ENCODE measurements at regions not wholly inside any gene's neighbourhood (a gene's known extent, or its start where the extent isn't known, plus 50 kb on each side); places are given as distances from the start of the nearest gene placed in this dataset.

DNA sequence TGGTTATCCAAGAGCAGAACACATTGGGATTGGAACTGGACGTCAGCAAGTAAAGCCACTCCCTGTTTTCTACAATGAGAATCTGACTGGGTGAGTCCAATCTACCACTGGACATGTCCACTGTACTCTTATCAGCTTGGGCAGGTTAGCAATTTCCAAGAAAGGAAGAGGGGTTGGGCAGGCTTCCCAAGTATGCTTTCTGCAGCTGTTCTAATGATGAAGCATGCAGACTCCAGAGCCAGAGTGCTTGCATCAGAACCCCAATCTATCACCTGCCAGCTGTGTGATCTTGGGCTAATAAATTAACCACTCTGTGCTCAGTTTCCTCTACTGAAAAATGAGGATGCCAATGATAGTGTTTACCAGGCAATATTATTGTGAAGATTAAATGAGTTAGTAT, 92.0 kb downstream of the EMP1 start:
- no peaks in the 10 kb centered on the region for H3K36me3 ChIP-seq (replicated peaks)
- no peak for DNase-seq
- in situ Hi-C loops (cut with HindIII; ENCODE audit: low pct_ligation_motif_present, low sequenced_read_pairs) = no loop called here
- no peak overlapping the region for H3K27ac ChIP-seq
- TF ChIP-seq, protein P1, sequence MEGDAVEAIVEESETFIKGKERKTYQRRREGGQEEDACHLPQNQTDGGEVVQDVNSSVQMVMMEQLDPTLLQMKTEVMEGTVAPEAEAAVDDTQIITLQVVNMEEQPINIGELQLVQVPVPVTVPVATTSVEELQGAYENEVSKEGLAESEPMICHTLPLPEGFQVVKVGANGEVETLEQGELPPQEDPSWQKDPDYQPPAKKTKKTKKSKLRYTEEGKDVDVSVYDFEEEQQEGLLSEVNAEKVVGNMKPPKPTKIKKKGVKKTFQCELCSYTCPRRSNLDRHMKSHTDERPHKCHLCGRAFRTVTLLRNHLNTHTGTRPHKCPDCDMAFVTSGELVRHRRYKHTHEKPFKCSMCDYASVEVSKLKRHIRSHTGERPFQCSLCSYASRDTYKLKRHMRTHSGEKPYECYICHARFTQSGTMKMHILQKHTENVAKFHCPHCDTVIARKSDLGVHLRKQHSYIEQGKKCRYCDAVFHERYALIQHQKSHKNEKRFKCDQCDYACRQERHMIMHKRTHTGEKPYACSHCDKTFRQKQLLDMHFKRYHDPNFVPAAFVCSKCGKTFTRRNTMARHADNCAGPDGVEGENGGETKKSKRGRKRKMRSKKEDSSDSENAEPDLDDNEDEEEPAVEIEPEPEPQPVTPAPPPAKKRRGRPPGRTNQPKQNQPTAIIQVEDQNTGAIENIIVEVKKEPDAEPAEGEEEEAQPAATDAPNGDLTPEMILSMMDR (IDR thresholded peaks at IDR 0.05; ENCODE audit: low read depth, low read length, missing control alignments) = no peak
- no peak overlapping the region for H3K4me3 ChIP-seq (ENCODE audit: low read depth, low read length)
- no peaks in the 10 kb centered on the region for H3K27me3 ChIP-seq (replicated peaks)

DNA sequence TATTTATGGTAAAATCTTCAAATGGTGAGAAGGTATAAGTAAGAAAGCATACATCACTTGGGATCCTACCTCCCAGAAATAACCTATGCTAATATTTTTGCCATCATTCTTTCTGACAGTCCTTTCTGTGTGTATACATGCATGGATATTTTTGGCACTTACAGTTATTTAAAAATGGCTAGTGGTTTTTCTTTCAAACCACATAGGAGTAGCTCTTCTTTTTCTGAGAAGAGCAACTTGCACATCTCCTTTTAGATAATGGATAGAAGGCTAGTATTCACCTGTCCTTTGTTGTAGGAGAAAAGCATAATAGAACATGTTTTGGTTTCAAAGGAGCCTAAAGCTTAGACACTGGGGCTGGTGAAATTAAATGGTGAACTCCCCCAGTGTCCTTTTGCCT, 87.3 kb downstream of the EMP1 start:
- no peak overlapping the region for H3K4me3 ChIP-seq (ENCODE audit: low read depth, low read length)
- H3K27me3 ChIP-seq (replicated peaks) = no peaks in the 10 kb centered on the region
- no peak overlapping the region for H3K27ac ChIP-seq
- in situ Hi-C loops (cut with HindIII; ENCODE audit: low pct_ligation_motif_present, low sequenced_read_pairs) = no loop called here
- DNase-seq = no peak
- TF ChIP-seq, protein P1 (IDR thresholded peaks at IDR 0.05; ENCODE audit: low read depth, low read length, missing control alignments) = no peak
- no peaks in the 10 kb centered on the region for H3K36me3 ChIP-seq (replicated peaks)

- Histone ChIP-seq H3K27me3 (replicated peaks) (no peaks in the 10 kb centered on the region), H3K27ac (no peak overlapping the region), H3K4me3 (ENCODE audit: low read depth, low read length) (no peak overlapping the region), H3K36me3 (replicated peaks) (no peaks in the 10 kb centered on the region)
- in situ Hi-C loops (cut with HindIII; ENCODE audit: low pct_ligation_motif_present, low sequenced_read_pairs) = no loop called here
- no peak for DNase-seq
- TF ChIP-seq, protein P1 (IDR thresholded peaks at IDR 0.05; ENCODE audit: low read depth, low read length, missing control alignments) = no peak
These were observed 86.3 kb downstream of the EMP1 start for GRCh38 chr12:13282861-13283260.

GRCh38 chr12:13278249-13278787, 81.8 kb downstream of the EMP1 start:
- H3K36me3 ChIP-seq (replicated peaks) = no peaks in the 10 kb centered on the region
- H3K4me3 ChIP-seq (ENCODE audit: low read depth, low read length) = no peak overlapping the region
- TF ChIP-seq, protein P1 (IDR thresholded peaks at IDR 0.05; ENCODE audit: low read depth, low read length, missing control alignments) = peak; percentile 99
- H3K27ac ChIP-seq = no peak overlapping the region
- H3K27me3 ChIP-seq (replicated peaks) = peaks cover 11% of the 10 kb centered on the region
- peak; percentile 51 for DNase-seq
- in situ Hi-C loops (cut with HindIII; ENCODE audit: low pct_ligation_motif_present, low sequenced_read_pairs) = no loop called here

DNA sequence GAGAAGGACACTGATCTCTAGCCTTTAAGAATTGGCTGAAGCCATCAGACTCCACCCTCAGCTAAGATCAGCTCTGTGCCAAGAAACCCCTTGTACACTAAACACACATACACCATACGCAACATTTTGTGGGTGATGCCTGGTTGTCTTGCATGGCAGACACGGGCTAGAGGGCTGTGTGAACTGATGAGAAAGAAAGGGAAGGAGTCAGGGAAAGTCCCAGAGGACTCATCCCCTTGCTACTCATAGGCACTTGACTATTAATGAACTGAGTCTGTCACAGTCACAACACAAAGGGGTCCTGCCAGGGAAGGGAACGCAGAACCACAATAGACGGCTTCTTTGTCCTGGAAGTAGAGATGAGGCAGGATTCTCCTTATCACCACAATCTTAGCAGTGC, 80.8 kb downstream of the EMP1 start:
- DNase-seq = no peak
- in situ Hi-C loops (cut with HindIII; ENCODE audit: low pct_ligation_motif_present, low sequenced_read_pairs) = no loop called here
- Histone ChIP-seq H3K36me3 (replicated peaks) (no peaks in the 10 kb centered on the region), H3K27me3 (replicated peaks) (peaks cover 11% of the 10 kb centered on the region), H3K4me3 (ENCODE audit: low read depth, low read length) (no peak overlapping the region), H3K27ac (no peak overlapping the region)
- TF ChIP-seq, protein P1 (IDR thresholded peaks at IDR 0.05; ENCODE audit: low read depth, low read length, missing control alignments) = no peak
